ENCODE measurements at regions not wholly inside any gene's neighbourhood (a gene's known extent, or its start where the extent isn't known, plus 50 kb on each side); places are given as distances from the start of the nearest gene placed in this dataset.

GRCh38 chr5:99949969-99950524, 585.1 kb upstream of the FAM174A start:
- H3K27me3 ChIP-seq (ENCODE audit: control insufficient read depth, insufficient read depth, low read length, poor library complexity, severe bottlenecking), result no peaks in the 10 kb centered on the region
- no peaks in the 10 kb centered on the region for H3K4me1 ChIP-seq (ENCODE audit: control insufficient read depth, insufficient read depth, low read length)
- 92 to 93% methylated on average over 5 to 12 of the region's 12 CpGs for WGBS, 2 experiments (ENCODE audit: insufficient coverage in 1 of 2, insufficient read length in 1 of 2)
- H3K36me3 ChIP-seq (ENCODE audit: control insufficient read depth, insufficient read depth, low read length), result no peaks in the 10 kb centered on the region
- Mint-ChIP-seq H3K4me1 (no peaks in the 10 kb centered on the region), H3K27me3 (ENCODE audit: insufficient read depth) (no peaks in the 10 kb centered on the region), H3K27ac (no peak overlapping the region), H3K4me3 (no peak overlapping the region), H3K9me3 (no peaks in the 10 kb centered on the region), H3K36me3 (ENCODE audit: low read depth) (no peaks in the 10 kb centered on the region)
- H3K27ac ChIP-seq (ENCODE audit: low read depth, low read length), result no peak overlapping the region
- no peak overlapping the region for H3K4me3 ChIP-seq (ENCODE audit: low read length)
- no peak for DNase-seq
- no peak overlapping the region for H3K9ac ChIP-seq (ENCODE audit: extremely low read depth, low read length, poor library complexity, severe bottlenecking)
- no peaks in the 10 kb centered on the region for H3K9me3 ChIP-seq (ENCODE audit: control insufficient read depth, low read length)
- no peak for TF ChIP-seq CTCF (conservative IDR thresholded peaks at IDR 0.05)

- Histone ChIP-seq H3K9me3 (ENCODE audit: control insufficient read depth, low read length) (no peaks in the 10 kb centered on the region), H3K4me1 (ENCODE audit: control insufficient read depth, insufficient read depth, low read length) (no peaks in the 10 kb centered on the region), H3K4me3 (ENCODE audit: low read length) (no peak overlapping the region), H3K9ac (ENCODE audit: extremely low read depth, low read length, poor library complexity, severe bottlenecking) (no peak overlapping the region), H3K27me3 (ENCODE audit: control insufficient read depth, insufficient read depth, low read length, poor library complexity, severe bottlenecking) (no peaks in the 10 kb centered on the region), H3K36me3 (ENCODE audit: control insufficient read depth, insufficient read depth, low read length) (no peaks in the 10 kb centered on the region), H3K27ac (ENCODE audit: low read depth, low read length) (no peak overlapping the region)
- no peak overlapping the region for H3K27ac Mint-ChIP-seq
- no peak for DNase-seq
- H3K4me1 Mint-ChIP-seq, result no peaks in the 10 kb centered on the region
- no peaks in the 10 kb centered on the region for H3K36me3 Mint-ChIP-seq (ENCODE audit: low read depth)
- H3K27me3 Mint-ChIP-seq (ENCODE audit: insufficient read depth), result no peaks in the 10 kb centered on the region
- no peaks in the 10 kb centered on the region for H3K9me3 Mint-ChIP-seq
- 90 to 92% methylated on average over 5 of the region's 5 CpGs for WGBS, 2 experiments (ENCODE audit: insufficient coverage in 1 of 2, insufficient read length in 1 of 2)
- no peak for TF ChIP-seq CTCF (conservative IDR thresholded peaks at IDR 0.05)
- H3K4me3 Mint-ChIP-seq, result no peak overlapping the region
Observed at GRCh38 chr5:99949361-99949760, 585.8 kb upstream of the FAM174A start.

GRCh38 chr5:99948850-99949249, 586.3 kb upstream of the FAM174A start:
- Mint-ChIP-seq H3K27me3 (ENCODE audit: insufficient read depth) (no peaks in the 10 kb centered on the region), H3K36me3 (ENCODE audit: low read depth) (no peaks in the 10 kb centered on the region), H3K4me3 (no peak overlapping the region), H3K9me3 (no peaks in the 10 kb centered on the region), H3K27ac (no peak overlapping the region), H3K4me1 (no peaks in the 10 kb centered on the region)
- H3K36me3 ChIP-seq (ENCODE audit: control insufficient read depth, insufficient read depth, low read length), result no peaks in the 10 kb centered on the region
- TF ChIP-seq CTCF (conservative IDR thresholded peaks at IDR 0.05), result no peak
- no peak overlapping the region for H3K9ac ChIP-seq (ENCODE audit: extremely low read depth, low read length, poor library complexity, severe bottlenecking)
- H3K4me3 ChIP-seq (ENCODE audit: low read length), result no peak overlapping the region
- 99 to 100% methylated on average over 2 of the region's 2 CpGs for WGBS, 2 experiments (ENCODE audit: insufficient coverage in 1 of 2, insufficient read length in 1 of 2)
- no peaks in the 10 kb centered on the region for H3K9me3 ChIP-seq (ENCODE audit: control insufficient read depth, low read length)
- DNase-seq, result no peak
- H3K27me3 ChIP-seq (ENCODE audit: control insufficient read depth, insufficient read depth, low read length, poor library complexity, severe bottlenecking), result no peaks in the 10 kb centered on the region
- no peaks in the 10 kb centered on the region for H3K4me1 ChIP-seq (ENCODE audit: control insufficient read depth, insufficient read depth, low read length)
- no peak overlapping the region for H3K27ac ChIP-seq (ENCODE audit: low read depth, low read length)

All from endodermal cell (in vitro differentiated cells).